Mesodermal cell (in vitro differentiated cells): ENCODE measurements at regions not wholly inside any gene's neighbourhood (a gene's known extent, or its start where the extent isn't known, plus 50 kb on each side); places are given as distances from the start of the nearest gene placed in this dataset.

Source experiments
- H3K27ac ChIP-seq: 2 replicates; pipeline ENCODE4 v1.7.0; 2013; ENCODE audit warnings: mild to moderate bottlenecking, low read depth, low read length, moderate library complexity; ENCODE audit not compliant: severe bottlenecking
- H3K36me3 ChIP-seq: 2 replicates; pipeline ENCODE4 v1.7.1; 2013; ENCODE audit warnings: mild to moderate bottlenecking, low read length, moderate library complexity; ENCODE audit not compliant: control insufficient read depth, insufficient read depth
- H3K4me1 ChIP-seq: one replicate; pipeline ENCODE4 v1.7.1; 2013; ENCODE audit warnings: mild to moderate bottlenecking, low read length; ENCODE audit not compliant: insufficient read depth, control insufficient read depth, poor library complexity, severe bottlenecking
- H3K4me3 ChIP-seq: 2 replicates; pipeline ENCODE4 v1.7.0; 2013; ENCODE audit warnings: low read length, control low read depth, mild to moderate bottlenecking; ENCODE audit not compliant: insufficient read depth, poor library complexity, severe bottlenecking; ENCODE audit errors: extremely low read depth
- H3K9me3 ChIP-seq: 2 replicates; pipeline ENCODE4 v1.7.1; 2013; ENCODE audit warnings: mild to moderate bottlenecking, low read length, moderate library complexity; ENCODE audit not compliant: control insufficient read depth
- WGBS, 2 experiments: methylation state at CpG; one replicate each; pipeline ENCODE4 v1.1.5; 2013; ENCODE audit warnings: missing lambda C conversion rate in 2 of 2; ENCODE audit not compliant: insufficient coverage in 2 of 2; 5-methylcytosine and 5-hydroxymethylcytosine counted together

- H3K9me3 ChIP-seq = no peaks in the 10 kb centered on the region
- no peak overlapping the region for H3K4me3 ChIP-seq
- WGBS, 2 experiments = 83 to 100% methylated on average over 1 of the region's 1 CpG
Measured at GRCh38 chr7:124672011-124672410, 93.6 kb downstream of the GPR37 start.

DNA sequence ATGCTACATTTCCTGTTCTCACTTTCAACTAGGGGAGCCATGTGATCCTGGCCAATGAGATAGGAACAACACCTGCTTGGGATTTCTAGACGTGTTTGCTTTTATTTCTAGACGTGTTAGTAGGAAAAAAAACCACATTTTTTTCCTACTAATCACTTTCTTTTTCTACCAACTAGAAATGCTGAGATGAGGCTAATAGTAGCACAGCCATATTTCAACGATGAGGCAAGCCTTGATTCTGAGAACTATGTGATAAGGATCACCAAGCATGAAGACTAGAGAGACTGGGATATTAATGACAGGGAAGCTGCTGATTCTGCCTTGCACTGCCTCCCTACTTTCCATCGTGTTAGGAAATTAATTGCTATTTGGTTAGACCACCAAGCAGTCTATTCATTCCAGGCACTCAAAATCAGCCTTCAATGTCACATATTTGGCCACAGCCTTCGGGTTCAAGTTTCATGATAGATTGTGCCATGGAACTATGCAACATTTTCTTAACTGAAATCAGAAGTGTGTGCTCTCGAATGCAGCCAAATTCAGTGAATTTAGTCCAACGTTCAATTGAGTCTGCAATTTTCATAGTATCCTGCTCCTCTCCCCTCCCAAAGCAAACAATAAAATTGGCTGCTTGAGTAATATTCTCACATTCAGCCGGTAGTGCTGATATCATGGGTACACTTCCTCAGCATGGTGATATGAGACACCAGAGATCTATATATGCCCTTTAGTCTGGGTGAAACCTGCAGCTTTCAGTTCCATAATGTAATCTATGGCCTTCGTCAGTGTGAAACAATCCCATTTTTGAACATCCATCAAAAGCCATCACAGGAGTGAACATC lies 98.1 kb downstream of the GPR37 start:
- Histone ChIP-seq H3K4me3 (no peak overlapping the region), H3K27ac (no peak overlapping the region), H3K9me3 (no peaks in the 10 kb centered on the region), H3K36me3 (no peaks in the 10 kb centered on the region), H3K4me1 (no peaks in the 10 kb centered on the region)
- 87 to 100% methylated on average over 2 to 5 of the region's 9 CpGs for WGBS, 2 experiments

More at GRCh38 chr7:124672011-124672410, 93.6 kb downstream of the GPR37 start:
- Histone ChIP-seq H3K36me3 (no peaks in the 10 kb centered on the region), H3K4me1 (no peaks in the 10 kb centered on the region), H3K27ac (no peak overlapping the region)

- no peak overlapping the region for H3K27ac ChIP-seq
- H3K4me3 ChIP-seq = no peak overlapping the region
- no peaks in the 10 kb centered on the region for H3K9me3 ChIP-seq
- no peaks in the 10 kb centered on the region for H3K4me1 ChIP-seq
- no peaks in the 10 kb centered on the region for H3K36me3 ChIP-seq
Measured at GRCh38 chr7:124662937-124663336, 102.7 kb downstream of the GPR37 start.

- no CpG with 5 or more reads among the region's 4 CpGs for WGBS, 2 experiments
- Histone ChIP-seq H3K9me3 (no peaks in the 10 kb centered on the region), H3K36me3 (no peaks in the 10 kb centered on the region), H3K4me3 (no peak overlapping the region), H3K4me1 (no peaks in the 10 kb centered on the region), H3K27ac (no peak overlapping the region)
Measured at GRCh38 chr7:124662372-124662771, 103.2 kb downstream of the GPR37 start.

DNA sequence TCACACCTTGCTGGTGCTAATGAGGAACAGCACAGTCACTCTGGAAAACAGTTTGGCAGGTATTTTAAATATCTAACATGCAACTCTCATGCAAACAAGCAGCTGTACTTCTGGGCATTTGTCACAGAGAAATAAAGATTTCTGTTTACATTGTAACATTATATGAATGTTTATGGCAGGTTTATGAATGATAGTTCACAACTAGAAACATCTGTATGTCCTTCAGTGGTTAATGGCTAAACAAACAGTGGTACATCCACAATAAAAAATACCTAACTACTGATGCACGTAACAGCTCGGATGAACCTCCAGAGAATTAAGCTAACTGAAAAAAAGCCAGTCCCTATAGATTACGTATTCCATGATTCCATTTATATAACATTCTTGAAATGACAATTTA lies 109.6 kb downstream of the GPR37 start:
- Histone ChIP-seq H3K36me3 (no peaks in the 10 kb centered on the region), H3K9me3 (no peaks in the 10 kb centered on the region), H3K4me3 (no peak overlapping the region), H3K4me1 (no peaks in the 10 kb centered on the region), H3K27ac (no peak overlapping the region)
- WGBS, 2 experiments = 81% methylated on average over 3 of the region's 3 CpGs; no CpG with 5 or more reads in 1 of the 2 experiments

- no peaks in the 10 kb centered on the region for H3K4me1 ChIP-seq
- no peaks in the 10 kb centered on the region for H3K9me3 ChIP-seq
- WGBS, 2 experiments = no CpG with 5 or more reads among the region's 1 CpG
Measured at GRCh38 chr7:124652237-124652636, 113.4 kb downstream of the GPR37 start.

DNA sequence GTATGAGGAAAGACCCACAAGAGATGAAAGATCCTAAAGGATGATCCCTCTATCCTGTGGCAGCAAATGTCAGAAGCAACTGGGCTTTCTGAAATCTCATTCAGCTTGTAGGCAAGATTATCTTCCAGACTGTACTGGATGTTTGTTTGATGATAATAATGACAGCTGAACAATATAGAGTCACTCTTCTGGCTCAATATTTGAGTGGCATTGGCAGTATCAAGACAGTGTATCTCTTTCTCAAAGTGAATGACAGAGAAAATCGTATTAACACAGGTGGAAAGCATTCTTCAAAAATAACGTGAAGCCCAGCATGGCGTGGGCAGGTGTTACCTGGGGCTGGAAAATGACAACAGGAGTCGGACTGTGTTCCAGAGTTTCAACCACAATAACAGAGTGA lies 114.5 kb downstream of the GPR37 start:
- 90 to 97% methylated on average over 4 of the region's 4 CpGs for WGBS, 2 experiments
- Histone ChIP-seq H3K4me1 (no peaks in the 10 kb centered on the region), H3K9me3 (no peaks in the 10 kb centered on the region), H3K4me3 (no peak overlapping the region), H3K36me3 (no peaks in the 10 kb centered on the region), H3K27ac (no peak overlapping the region)

More at GRCh38 chr7:124652237-124652636, 113.4 kb downstream of the GPR37 start:
- Histone ChIP-seq H3K27ac (no peak overlapping the region), H3K36me3 (no peaks in the 10 kb centered on the region), H3K4me3 (no peak overlapping the region)

GRCh38 chr7:124649397-124650014 lies 116.1 kb downstream of the GPR37 start:
- Histone ChIP-seq H3K27ac (no peak overlapping the region), H3K36me3 (no peaks in the 10 kb centered on the region), H3K9me3 (no peaks in the 10 kb centered on the region), H3K4me3 (no peak overlapping the region), H3K4me1 (no peaks in the 10 kb centered on the region)
- 88% methylated on average over 2 of the region's 4 CpGs for WGBS, 2 experiments

DNA sequence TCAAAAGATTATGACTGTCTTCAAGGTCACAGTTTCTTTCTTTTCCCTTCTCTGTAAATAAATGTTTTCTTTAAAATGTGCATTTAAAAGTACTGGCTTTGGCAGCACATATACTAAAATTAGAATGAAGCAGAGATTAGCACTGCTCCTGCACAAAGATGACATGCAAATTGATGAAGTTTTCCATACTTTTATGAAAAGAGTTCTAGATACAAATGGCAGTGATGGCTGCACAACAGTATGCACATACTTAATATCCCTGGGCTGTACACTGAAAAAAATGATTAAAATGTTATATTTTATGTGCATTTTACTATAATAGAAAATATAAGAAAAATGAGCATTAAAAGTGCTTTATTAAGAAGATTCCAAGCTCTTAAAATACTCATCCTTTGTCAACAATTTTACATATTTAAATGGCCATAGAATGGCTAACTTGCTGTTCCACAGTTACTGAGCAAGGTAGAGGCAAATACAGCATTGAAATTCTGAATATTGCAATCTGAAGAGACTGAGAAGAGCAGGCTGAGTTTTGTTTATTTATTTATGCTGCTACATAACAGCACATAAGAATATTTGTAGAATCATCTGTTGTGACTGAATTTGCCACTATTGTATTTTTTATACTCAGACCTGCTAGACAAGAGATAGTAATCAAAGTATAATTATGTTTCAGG lies 117.8 kb downstream of the GPR37 start:
- Histone ChIP-seq H3K9me3 (no peaks in the 10 kb centered on the region), H3K36me3 (no peaks in the 10 kb centered on the region), H3K4me3 (no peak overlapping the region), H3K27ac (no peak overlapping the region), H3K4me1 (no peaks in the 10 kb centered on the region)

DNA sequence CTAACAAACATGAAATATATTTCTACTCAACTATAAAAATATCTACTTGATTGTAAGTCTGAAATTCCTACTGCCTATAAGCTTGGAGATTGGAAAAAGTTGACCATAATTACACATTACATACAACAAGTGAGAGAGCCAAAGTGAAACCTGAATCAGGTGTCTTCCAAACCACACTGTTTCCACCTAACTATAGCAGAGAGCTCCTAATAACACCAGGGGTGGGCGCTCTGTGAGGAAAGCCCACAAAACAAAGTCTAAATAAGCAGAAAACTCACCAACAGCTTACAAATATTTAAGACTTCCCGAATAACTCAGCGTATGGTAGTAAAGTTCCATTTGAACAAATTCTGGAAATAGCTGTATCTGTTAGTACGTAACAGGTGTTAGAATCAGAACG lies 119.9 kb downstream of the GPR37 start:
- H3K27ac ChIP-seq = no peak overlapping the region
- H3K4me3 ChIP-seq = no peak overlapping the region
- 80 to 90% methylated on average over 2 of the region's 5 CpGs for WGBS, 2 experiments
- no peaks in the 10 kb centered on the region for H3K9me3 ChIP-seq
- no peaks in the 10 kb centered on the region for H3K36me3 ChIP-seq
- no peaks in the 10 kb centered on the region for H3K4me1 ChIP-seq

DNA sequence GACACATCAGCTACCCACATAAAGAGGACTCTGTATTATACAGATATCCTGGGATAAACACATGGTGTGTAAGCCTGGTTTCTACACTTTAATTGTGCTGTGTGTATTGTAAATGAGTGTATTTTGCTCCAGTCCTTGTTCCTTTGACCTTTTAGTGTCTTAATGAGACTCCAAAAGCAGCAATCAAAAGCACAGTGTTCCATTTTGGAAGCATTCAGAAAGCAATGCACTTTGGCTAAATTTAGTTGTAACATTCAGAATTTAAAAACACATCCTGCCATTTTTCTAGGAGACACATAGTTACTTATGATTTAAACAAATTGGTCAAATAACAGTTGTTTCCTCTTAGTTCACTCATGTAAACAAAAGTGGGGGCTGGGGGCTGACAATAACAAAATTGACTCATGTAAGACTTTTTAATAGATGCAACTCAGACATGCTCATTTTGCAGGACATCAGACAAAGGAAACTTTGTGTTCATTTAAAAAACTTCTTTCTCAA lies 122.2 kb downstream of the GPR37 start:
- no peak overlapping the region for H3K27ac ChIP-seq

More for the DNA sequence above, 122.2 kb downstream of the GPR37 start:
- H3K4me1 ChIP-seq = no peaks in the 10 kb centered on the region
- H3K36me3 ChIP-seq = no peaks in the 10 kb centered on the region
- H3K9me3 ChIP-seq = no peaks in the 10 kb centered on the region
- no peak overlapping the region for H3K4me3 ChIP-seq
